ENCODE measurements at regions not wholly inside any gene's neighbourhood (a gene's known extent, or its start where the extent isn't known, plus 50 kb on each side); places are given as distances from the start of the nearest gene placed in this dataset.
"Not testable (repeated sequence)": the region's sequence is repeated elsewhere in the genome, so short reads cannot be mapped to it uniquely, and the experiment has no call there.

DNA sequence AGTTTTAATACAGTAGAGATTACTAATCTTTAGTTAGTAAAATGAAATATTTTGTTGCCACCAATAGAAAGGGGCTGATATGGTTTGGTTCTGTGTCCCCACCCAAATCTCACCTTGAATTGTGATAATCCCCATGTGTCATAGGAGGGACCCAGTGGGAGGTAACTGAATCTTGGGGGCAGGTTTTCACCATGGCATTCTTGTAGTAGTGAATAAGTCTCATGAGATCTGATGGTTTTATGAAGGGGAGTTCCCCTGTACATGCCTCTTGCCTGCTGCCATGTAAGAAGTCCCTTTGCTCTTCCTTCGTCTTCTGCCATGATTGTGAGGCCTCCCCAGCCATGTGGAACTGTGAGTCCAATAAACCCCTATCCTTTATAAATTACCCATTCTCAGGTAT lies 285.9 kb downstream of the BCL2L11 start:
- DNase-seq: not testable (repeated sequence)

- DNase-seq: not testable (repeated sequence)
Measured at GRCh38 chr2:111407632-111408194, 287.0 kb downstream of the BCL2L11 start.

DNA sequence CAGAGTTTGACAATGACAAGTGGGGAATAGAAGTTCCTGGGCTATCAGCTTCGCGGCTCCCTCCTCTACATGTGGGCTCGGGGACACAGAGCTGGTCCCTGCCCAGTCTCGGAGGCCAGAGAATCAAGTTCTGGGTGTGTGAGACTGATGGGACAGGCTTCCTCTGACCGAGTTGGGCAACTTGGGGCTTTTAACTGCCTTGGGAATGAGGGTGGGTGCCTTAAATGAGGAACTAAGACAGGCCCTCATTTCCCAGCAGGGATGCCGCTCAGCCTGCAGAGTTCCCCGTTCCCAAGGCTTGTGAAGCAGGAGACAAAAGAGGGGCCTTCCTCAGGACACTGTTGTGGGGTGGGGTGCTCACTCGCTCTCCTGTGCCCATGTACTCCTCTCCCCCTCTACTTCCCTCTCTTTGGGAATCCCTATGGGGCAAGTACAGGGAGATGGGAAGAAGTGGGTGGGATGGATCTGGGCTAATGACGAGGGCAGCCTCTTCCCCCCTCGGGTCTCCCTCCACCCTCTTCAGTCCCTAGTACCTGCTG lies 290.2 kb downstream of the BCL2L11 start:
- DNase-seq: not testable (repeated sequence)

DNA sequence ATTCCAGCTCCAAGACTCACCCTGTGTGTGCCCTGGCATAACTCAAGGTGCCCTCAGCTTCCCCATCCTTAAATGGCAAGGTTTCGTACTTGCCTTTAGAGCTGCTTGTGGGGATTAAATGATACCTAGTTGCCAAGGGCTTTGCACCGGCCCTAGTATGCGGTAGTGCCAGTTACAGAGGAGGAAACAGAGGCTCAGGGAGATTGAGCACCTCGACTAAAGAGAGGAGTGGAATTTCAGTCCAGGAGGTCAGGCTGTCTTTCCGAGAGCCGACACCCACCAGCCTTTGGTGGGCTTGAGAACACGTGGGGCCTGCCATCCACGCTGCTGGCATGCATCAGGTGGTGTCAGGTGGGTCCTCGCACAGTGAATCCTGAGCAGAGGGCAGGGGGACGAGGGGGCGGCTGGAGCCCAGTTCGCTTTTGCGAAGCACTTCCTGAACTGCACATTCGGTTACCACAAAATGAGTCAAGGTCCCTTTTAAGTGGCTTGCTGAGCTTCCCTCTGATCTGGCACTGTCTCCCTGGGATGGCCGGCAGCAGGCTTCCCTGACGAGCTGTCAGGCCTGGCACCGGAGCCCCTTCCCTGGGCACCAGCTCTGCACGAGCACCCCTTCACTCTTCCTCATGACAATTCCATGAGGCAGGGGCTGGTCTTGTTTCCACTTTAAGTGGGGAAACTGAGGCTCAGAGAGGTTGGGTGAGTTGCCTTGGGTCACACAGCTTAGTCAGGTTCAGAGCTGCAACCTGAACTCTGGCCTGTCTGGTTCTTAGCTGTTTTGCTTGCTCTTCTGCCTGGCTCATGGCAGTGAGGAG lies 291.4 kb downstream of the BCL2L11 start:
- not testable (repeated sequence) for DNase-seq

DNA sequence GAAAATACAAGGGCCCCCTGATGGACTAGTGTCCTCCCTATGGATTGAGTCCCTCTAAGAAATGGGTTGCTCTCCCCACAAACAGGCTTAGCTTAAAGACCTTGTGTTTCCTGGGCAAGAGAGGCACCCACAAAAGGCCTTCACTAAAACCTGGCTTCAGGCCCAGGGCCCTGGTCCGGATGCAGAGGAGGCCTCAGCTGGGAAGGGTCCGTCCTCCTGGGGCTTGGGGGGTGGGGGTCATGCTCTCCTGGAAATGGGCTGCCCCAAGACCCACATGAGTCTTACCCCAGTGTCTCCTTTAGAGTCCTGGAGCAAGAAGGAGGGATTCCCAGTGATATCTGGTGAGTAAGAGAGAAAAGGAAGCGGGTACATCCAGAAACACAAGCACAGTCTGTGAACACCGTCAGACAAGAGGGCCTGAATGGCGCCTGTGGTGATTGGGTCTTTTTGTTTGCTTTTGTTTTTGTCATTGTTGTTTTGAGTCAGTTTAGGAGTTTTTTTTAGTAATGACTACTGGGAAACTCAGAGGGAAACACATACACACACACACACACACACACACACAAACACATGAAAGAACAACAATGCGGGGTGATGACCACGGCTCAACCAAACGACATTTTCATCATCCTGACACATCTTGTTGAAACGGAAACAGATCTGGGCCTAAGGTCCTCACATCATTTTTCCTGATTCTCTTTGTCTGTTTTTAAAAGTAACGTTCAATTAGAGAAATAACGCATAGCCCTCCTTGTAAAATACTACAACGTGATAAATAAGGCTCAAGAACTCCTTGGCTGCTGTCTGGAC lies 292.3 kb downstream of the BCL2L11 start:
- not testable (repeated sequence) for DNase-seq

- not testable (repeated sequence) for DNase-seq
Measured at GRCh38 chr2:111413950-111414349, 293.2 kb downstream of the BCL2L11 start.

GRCh38 chr2:111415765-111416743 lies 295.3 kb downstream of the BCL2L11 start:
- not testable (repeated sequence) for DNase-seq

- DNase-seq: not testable (repeated sequence)
Measured at GRCh38 chr2:111417026-111417425, 296.3 kb downstream of the BCL2L11 start.

DNA sequence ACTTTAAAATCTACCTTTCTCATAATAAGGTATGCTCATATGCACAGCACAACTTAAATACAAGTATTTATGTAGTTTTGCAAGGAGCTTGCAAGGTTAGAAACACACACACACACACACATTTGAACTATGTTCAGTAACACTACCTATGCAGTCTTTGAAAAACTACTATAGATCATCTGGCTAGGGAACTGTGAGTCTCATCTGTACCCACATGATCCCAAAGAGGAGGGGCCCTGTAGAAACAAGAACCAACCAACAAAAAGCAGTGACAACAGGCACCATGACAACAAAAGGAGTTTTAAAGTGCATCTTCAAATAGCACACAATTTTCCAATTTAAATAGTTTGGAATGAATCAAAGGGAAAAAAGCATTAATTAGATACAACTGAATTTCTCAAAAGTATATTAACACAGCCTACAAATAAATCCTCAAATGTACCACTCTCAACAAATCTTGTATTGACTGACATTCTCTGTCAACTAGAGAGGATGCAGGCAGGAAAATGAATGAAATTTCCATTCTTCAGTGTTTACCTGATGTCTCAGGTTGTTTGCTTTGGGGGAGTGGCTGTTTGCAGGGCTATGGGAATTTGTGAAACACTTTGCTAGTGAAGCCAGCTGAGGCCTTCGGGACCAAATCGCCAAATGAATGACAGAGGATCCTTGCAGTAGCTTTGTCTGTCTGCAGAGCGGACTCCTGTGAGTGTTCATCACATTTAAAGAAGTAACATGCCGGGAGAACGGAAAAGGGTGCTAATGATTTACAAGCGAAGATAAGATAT lies 297.6 kb downstream of the BCL2L11 start:
- DNase-seq: not testable (repeated sequence)

DNA sequence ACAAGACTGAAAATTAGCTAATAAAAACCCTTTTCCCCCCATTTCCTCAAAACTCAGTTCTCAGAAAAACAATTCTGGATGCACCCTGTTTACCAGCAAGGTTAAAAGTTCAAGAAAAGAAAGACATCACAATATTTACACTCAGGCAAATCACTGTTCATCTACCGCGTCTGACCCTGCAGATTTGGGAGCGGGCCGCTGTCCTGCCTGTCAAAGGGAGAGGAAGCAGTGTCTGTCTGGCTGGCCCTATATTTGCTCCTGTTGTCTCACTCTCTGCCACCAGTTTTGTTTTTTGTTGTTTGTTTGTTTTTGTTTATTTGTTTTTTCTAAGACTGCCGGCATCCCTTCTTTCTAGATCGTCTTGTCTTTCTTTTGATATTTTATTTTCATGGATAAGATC lies 299.4 kb downstream of the BCL2L11 start:
- not testable (repeated sequence) for DNase-seq

- not testable (repeated sequence) for DNase-seq
Measured at GRCh38 chr2:111420835-111421234, 300.1 kb downstream of the BCL2L11 start.

- not testable (repeated sequence) for DNase-seq
Measured at GRCh38 chr2:111421949-111422348, 301.2 kb downstream of the BCL2L11 start.

GRCh38 chr2:111422562-111422961 lies 301.8 kb downstream of the BCL2L11 start:
- not testable (repeated sequence) for DNase-seq

- DNase-seq: not testable (repeated sequence)
Measured at GRCh38 chr2:111423184-111423583, 302.5 kb downstream of the BCL2L11 start.

DNA sequence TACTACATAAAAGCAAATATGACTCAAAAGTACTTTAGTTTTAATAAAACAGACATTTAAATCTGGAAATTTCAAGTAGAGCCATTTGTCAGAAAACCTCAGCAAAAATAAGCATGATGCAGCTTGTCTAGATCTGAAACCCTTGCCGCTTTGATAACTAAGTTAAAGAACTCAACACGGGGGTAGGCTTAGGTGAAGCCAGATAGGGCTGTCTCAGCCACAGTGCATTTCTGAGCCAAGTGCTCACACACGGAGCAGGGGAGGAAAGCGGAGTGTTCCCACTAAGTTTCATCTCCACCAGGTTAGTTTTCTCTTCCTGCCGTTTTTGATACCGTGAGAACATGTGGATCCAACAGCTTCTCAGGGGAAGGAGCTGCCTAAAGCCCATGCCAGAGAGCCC lies 303.5 kb downstream of the BCL2L11 start:
- not testable (repeated sequence) for DNase-seq

DNA sequence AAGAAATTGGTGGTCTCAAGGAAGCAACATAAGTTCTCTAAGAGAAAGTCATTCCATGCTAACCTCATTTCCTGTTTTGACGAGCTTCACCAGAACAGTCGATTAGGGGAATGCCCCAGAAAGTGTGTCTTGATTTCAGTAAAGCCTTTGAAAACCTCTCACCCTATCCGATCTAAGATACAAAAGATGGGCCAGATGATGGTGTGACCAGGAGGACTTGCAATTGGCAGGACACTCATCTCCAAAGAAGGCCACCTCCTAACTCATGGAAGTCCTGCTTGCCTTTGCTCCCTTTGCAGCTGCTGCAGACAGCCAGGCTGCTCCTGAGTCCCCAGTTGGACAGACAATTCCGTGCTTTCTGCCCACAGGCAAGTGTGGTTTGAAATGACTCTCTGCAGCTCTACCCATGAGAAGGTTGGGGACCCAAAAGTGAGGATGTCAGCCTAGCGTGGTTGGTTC lies 304.2 kb downstream of the BCL2L11 start:
- not testable (repeated sequence) for DNase-seq

GRCh38 chr2:111425789-111426201 lies 305.1 kb downstream of the BCL2L11 start:
- DNase-seq: not testable (repeated sequence)

GRCh38 chr2:111427346-111427745 lies 306.6 kb downstream of the BCL2L11 start:
- DNase-seq: not testable (repeated sequence)

GRCh38 chr2:111428915-111429314 lies 308.2 kb downstream of the BCL2L11 start:
- not testable (repeated sequence) for DNase-seq

DNA sequence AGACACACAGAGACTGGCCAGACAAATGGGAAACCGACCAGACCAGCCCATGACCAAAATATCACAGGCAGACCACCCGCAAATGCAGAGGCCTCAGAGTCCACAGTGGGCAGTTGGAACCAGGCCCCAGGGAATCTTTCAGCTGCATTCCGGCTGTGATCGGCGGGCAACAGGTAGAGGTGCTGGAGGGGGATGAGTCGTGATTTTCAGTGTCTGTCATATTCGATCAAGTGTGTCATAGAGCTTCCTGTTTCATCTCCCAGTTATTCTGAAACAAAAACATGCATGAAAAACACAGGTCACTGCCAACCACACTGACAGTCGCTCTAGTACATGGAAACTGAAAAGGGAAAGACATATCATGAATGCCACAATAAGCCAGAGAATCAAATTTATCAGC lies 308.6 kb downstream of the BCL2L11 start:
- not testable (repeated sequence) for DNase-seq

Measured in activated T-cell treated with anti-CD3 and anti-CD28 coated beads for 4 hours (primary cell).